CD4-positive, alpha-beta T cell (primary cell): ENCODE measurements at regions not wholly inside any gene's neighbourhood (a gene's known extent, or its start where the extent isn't known, plus 50 kb on each side); places are given as distances from the start of the nearest gene placed in this dataset.

Experiments
- ATAC-seq: fragments of 200-7000 bp; cut with Tn5 transposase; one replicate; pipeline ENCODE4 v1.10.0; 2022; ENCODE audit warnings: mild to moderate bottlenecking; ENCODE audit not compliant: poor library complexity
- CTCF ChIA-PET: fragments of 350-600 bp; sonication (Branson Sonifier 250); formaldehyde crosslinking; loops from one replicate; lab custom pipeline; 2021; ENCODE audit warnings: antibody characterized with exemption, inconsistent platforms; lab: Charles Lee
- POLR2A ChIA-PET: fragments of 350-600 bp; sonication (Branson Sonifier 250); formaldehyde crosslinking; loops from one replicate; lab custom pipeline; 2021; ENCODE audit warnings: antibody characterized with exemption, inconsistent platforms; lab: Charles Lee
- DNase-seq, 14 experiments: peaks; one replicate each; pipeline ENCODE4 v3.0.0-alpha.2; 2013 to 2020; ENCODE audit warnings: mixed read lengths in 2 of 14
- H3K27ac ChIP-seq, 2 donors: one replicate each; pipeline versions ENCODE4 v1.5.1 to v1.7.0; 2013; ENCODE audit warnings: low read length in 2 of 2, low read depth in 1 of 2, mild to moderate bottlenecking in 1 of 2
- H3K27me3 ChIP-seq, 2 experiments: 1 replicate in 1 of 2; 2 replicates in 1 of 2; pipeline versions ENCODE4 v1.6.1 to v1.7.0; 2013; ENCODE audit warnings: low read length in 2 of 2, control low read depth in 1 of 2, mild to moderate bottlenecking in 1 of 2, moderate library complexity in 1 of 2; ENCODE audit not compliant: insufficient read depth in 2 of 2, control insufficient read depth in 1 of 2
- H3K36me3 ChIP-seq: one replicate; pipeline ENCODE4 v1.6.1; 2013; ENCODE audit warnings: low read length, control low read depth; ENCODE audit not compliant: insufficient read depth
- H3K4me1 ChIP-seq: one replicate; pipeline ENCODE4 v1.6.1; 2013; ENCODE audit warnings: low read length, control low read depth; ENCODE audit not compliant: insufficient read depth
- H3K4me3 ChIP-seq: one replicate; pipeline ENCODE4 v1.5.1; 2013; ENCODE audit warnings: mild to moderate bottlenecking, low read length, moderate library complexity
- H3K9me3 ChIP-seq, 2 experiments: 1 replicate in 1 of 2; 2 replicates in 1 of 2; pipeline versions ENCODE4 v1.6.1 to v1.7.0; 2013; ENCODE audit warnings: low read length in 2 of 2, mild to moderate bottlenecking in 2 of 2, control low read depth in 1 of 2, moderate library complexity in 1 of 2; ENCODE audit not compliant: control insufficient read depth in 1 of 2, insufficient read depth in 1 of 2
- H3K27ac Mint-ChIP-seq: one replicate; pipeline ENCODE4 v1.8.0; 2020; ENCODE audit warnings: mixed read lengths
- H3K27me3 Mint-ChIP-seq: one replicate; pipeline ENCODE4 v1.8.0; 2021; ENCODE audit warnings: mixed read lengths
- H3K36me3 Mint-ChIP-seq: one replicate; pipeline ENCODE4 v1.8.0; 2021; ENCODE audit warnings: low read depth, mixed read lengths
- H3K4me1 Mint-ChIP-seq: one replicate; pipeline ENCODE4 v1.8.0; 2021; ENCODE audit warnings: low read depth, mixed read lengths
- H3K4me3 Mint-ChIP-seq: one replicate; pipeline ENCODE4 v1.8.0; 2020; ENCODE audit warnings: mild to moderate bottlenecking, mixed read lengths
- H3K9me3 Mint-ChIP-seq: one replicate; pipeline ENCODE4 v1.8.0; 2020; ENCODE audit warnings: mixed read lengths
- CTCF ChIP-seq: fragments of 200-600 bp; IDR thresholded peaks from one replicate; pipeline ENCODE4 v1.8.0; 2022; ENCODE audit warnings: antibody characterized with exemption, mild to moderate bottlenecking
- intact Hi-C, 2 experiments: fragments of 100-400 bp; cut with DNase I in 1 of 2; cut with micrococcal nuclease in 1 of 2; formaldehyde crosslinking; loops; one replicate each; pipeline versions ENCODE4 v1.15.1 to v1.9.0; 2023 to 2025; cut with DNase I, micrococcal nuclease

- no peaks in the 10 kb centered on the region for H3K27me3 ChIP-seq
- H3K4me1 ChIP-seq = no peaks in the 10 kb centered on the region
- Mint-ChIP-seq H3K27ac (no peak overlapping the region), H3K4me1 (no peaks in the 10 kb centered on the region), H3K27me3 (no peaks in the 10 kb centered on the region), H3K9me3 (peaks cover 13% of the 10 kb centered on the region), H3K36me3 (no peaks in the 10 kb centered on the region), H3K4me3 (no peak overlapping the region)
- ChIA-PET CTCF (no interaction called here), POLR2A (no interaction called here)
- ATAC-seq (no peak), DNase-seq (no peak)
- H3K4me3 ChIP-seq = no peak overlapping the region
- no peak for TF ChIP-seq CTCF
- no peak overlapping the region for H3K27ac ChIP-seq
- intact Hi-C loops = no loop called here
- peaks cover 8 to 15% of the 10 kb centered on the region in 2 experiments for H3K9me3 ChIP-seq
- H3K36me3 ChIP-seq = no peaks in the 10 kb centered on the region
Observed at GRCh38 chr5:17947029-17947428, 312.8 kb downstream of the TAF11L14 start.

GRCh38 chr5:17951392-17952169 lies 317.3 kb downstream of the TAF11L14 start:
- H3K36me3 Mint-ChIP-seq = no peaks in the 10 kb centered on the region
- ATAC-seq (no peak), DNase-seq (no peak)
- no peaks in the 10 kb centered on the region for H3K27me3 ChIP-seq
- ChIA-PET CTCF (no interaction called here), POLR2A (no interaction called here)
- H3K9me3 Mint-ChIP-seq = peaks cover 9% of the 10 kb centered on the region
- no peaks in the 10 kb centered on the region for H3K4me1 ChIP-seq
- no peak overlapping the region for H3K4me3 Mint-ChIP-seq
- TF ChIP-seq CTCF = no peak
- no peaks in the 10 kb centered on the region for H3K4me1 Mint-ChIP-seq
- H3K9me3 ChIP-seq = peaks cover 0 to 10% of the 10 kb centered on the region in 2 experiments
- no peaks in the 10 kb centered on the region for H3K36me3 ChIP-seq
- no peak overlapping the region for H3K27ac Mint-ChIP-seq
- H3K4me3 ChIP-seq = no peak overlapping the region
- no peaks in the 10 kb centered on the region for H3K27me3 Mint-ChIP-seq
- H3K27ac ChIP-seq = no peak overlapping the region
- intact Hi-C loops = no loop called here

- no peaks in the 10 kb centered on the region for H3K36me3 ChIP-seq
- CTCF ChIA-PET = no interaction called here
- H3K36me3 Mint-ChIP-seq = no peaks in the 10 kb centered on the region
- no peak overlapping the region for H3K4me3 ChIP-seq
- H3K4me1 Mint-ChIP-seq = no peaks in the 10 kb centered on the region
- H3K4me1 ChIP-seq = no peaks in the 10 kb centered on the region
- DNase-seq = no peak
- ATAC-seq = no peak
- no peaks in the 10 kb centered on the region for H3K27me3 Mint-ChIP-seq
- H3K27ac Mint-ChIP-seq = no peak overlapping the region
- intact Hi-C loops = no loop called here
- no peak overlapping the region for H3K4me3 Mint-ChIP-seq
- peaks cover 9% of the 10 kb centered on the region for H3K9me3 Mint-ChIP-seq
- H3K27me3 ChIP-seq = no peaks in the 10 kb centered on the region
- no peak for TF ChIP-seq CTCF
- H3K27ac ChIP-seq = no peak overlapping the region
- peaks cover 0 to 10% of the 10 kb centered on the region in 2 experiments for H3K9me3 ChIP-seq
- POLR2A ChIA-PET = no interaction called here
Observed at GRCh38 chr5:17952231-17952630, 318.0 kb downstream of the TAF11L14 start.
